ENCODE measurements at regions not wholly inside any gene's neighbourhood (a gene's known extent, or its start where the extent isn't known, plus 50 kb on each side); places are given as distances from the start of the nearest gene placed in this dataset.

- TF ChIP-seq POLR2AphosphoS5 (IDR thresholded peaks at IDR 0.05; ENCODE audit: borderline replicate concordance, low read depth, low read length) (no peak), EZH2 (IDR thresholded peaks at IDR 0.05) (no peak), FOXP2 (optimal IDR thresholded peaks at IDR 0.05; ENCODE audit: control extremely low read depth, extremely low read length, insufficient read depth) (no peak)
These were observed 651.3 kb downstream of the PTPRC start for GRCh38 chr1:199290186-199290585.

All from SK-N-MC (cell line).